SK-N-SH (cell line): ENCODE measurements at regions not wholly inside any gene's neighbourhood (a gene's known extent, or its start where the extent isn't known, plus 50 kb on each side); places are given as distances from the start of the nearest gene placed in this dataset.
A peak's percentile ranks its signal among the peaks of the same experiment; 100 is the strongest.

Experiments used
- CTCF ChIA-PET: fragments of 300-600, 350-600 bp; formaldehyde crosslinking; extraction: SDS; loops from one replicate; lab custom pipeline; 2021; lab: Yijun Ruan, JAX
- POLR2A ChIA-PET: fragments of 350-600 bp; sonication (Branson Sonifier 250); formaldehyde crosslinking; extraction: SDS; loops from one replicate; lab custom pipeline; 2020; ENCODE audit warnings: antibody characterized with exemption, inconsistent platforms; lab: Yijun Ruan, JAX
- DNase-seq: peaks from one replicate; pipeline ENCODE4 v3.0.0; 2012
- H2AFZ ChIP-seq: fragments of 200-600 bp; sonication (generic); 2 replicates; pipeline ENCODE4 v1.8.1; 2016; ENCODE audit warnings: antibody characterized with exemption, mild to moderate bottlenecking, low read depth
- H3F3A ChIP-seq: fragments of 200-600 bp; sonication (generic); replicated peaks from 2 replicates; pipeline ENCODE3; 2016; ENCODE audit warnings: antibody characterized with exemption, mild to moderate bottlenecking; ENCODE audit not compliant: insufficient read depth
- H3K27ac ChIP-seq, 2 experiments: fragments of 200-500 bp in 1 of 2; fragments of 200-600 bp in 1 of 2; sonication (Bioruptor generic) in 1 of 2; sonication (generic), shearing (Covaris generic) in 1 of 2; 2 replicates each; pipeline versions ENCODE4 v1.5.1 to v1.6.1; 2014 to 2016; ENCODE audit warnings: low read depth in 2 of 2, inconsistent platforms in 1 of 2, low read length in 1 of 2, mild to moderate bottlenecking in 1 of 2, mixed read lengths in 1 of 2
- H3K27me3 ChIP-seq: fragments of 200-600 bp; sonication (generic), shearing (Covaris generic); 2 replicates; pipeline ENCODE4 v1.6.1; 2016; ENCODE audit warnings: mixed run types; ENCODE audit not compliant: insufficient read depth
- H3K36me3 ChIP-seq, 2 experiments: fragments of 200-500 bp in 1 of 2; fragments of 200-600 bp in 1 of 2; sonication (Bioruptor generic) in 1 of 2; sonication (generic) in 1 of 2; replicated peaks in 1 of 2; 2 replicates each; pipeline versions ENCODE3 to v1.5.1; 2014 to 2016; ENCODE audit warnings: low read length in 1 of 2, mild to moderate bottlenecking in 1 of 2; ENCODE audit not compliant: insufficient read depth in 2 of 2, control insufficient read depth in 1 of 2
- H3K4me1 ChIP-seq, 2 experiments: fragments of 200-500 bp in 1 of 2; fragments of 200-600 bp in 1 of 2; sonication (Bioruptor generic) in 1 of 2; sonication (generic), shearing (Covaris generic) in 1 of 2; 2 replicates each; pipeline versions ENCODE4 v1.5.1 to v1.6.1; 2014 to 2016; ENCODE audit warnings: low read depth in 1 of 2, low read length in 1 of 2, mixed run types in 1 of 2; ENCODE audit not compliant: insufficient read depth in 2 of 2, control insufficient read depth in 1 of 2
- H3K4me2 ChIP-seq: fragments of 200-600 bp; sonication (generic), shearing (Covaris generic); 2 replicates; pipeline ENCODE4 v1.6.1; 2017; ENCODE audit warnings: mixed run types
- H3K4me3 ChIP-seq, 2 experiments: fragments of 200-500 bp in 1 of 2; fragments of 200-600 bp in 1 of 2; sonication (Bioruptor generic) in 1 of 2; sonication (generic), shearing (Covaris generic) in 1 of 2; 2 replicates each; pipeline versions ENCODE4 v1.5.1 to v1.8.1; 2014 to 2016; ENCODE audit warnings: low read depth in 2 of 2, inconsistent platforms in 1 of 2, low read length in 1 of 2, mild to moderate bottlenecking in 1 of 2, mixed read lengths in 1 of 2, moderate library complexity in 1 of 2
- H3K79me2 ChIP-seq: fragments of 200-600 bp; sonication (generic); 2 replicates; pipeline ENCODE4 v1.8.1; 2017; ENCODE audit warnings: mild to moderate bottlenecking; ENCODE audit not compliant: insufficient read depth
- H3K9ac ChIP-seq: fragments of 200-600 bp; sonication (generic); 2 replicates; pipeline ENCODE4 v1.6.1; 2017; ENCODE audit warnings: mixed run types
- H3K9me2 ChIP-seq: fragments of 200-600 bp; sonication (generic); 2 replicates; pipeline ENCODE4 v1.6.1; 2017; ENCODE audit warnings: mixed run types
- H3K9me3 ChIP-seq: fragments of 200-600 bp; sonication (generic); 2 replicates; pipeline ENCODE4 v1.6.1; 2017; ENCODE audit warnings: mixed run types, mild to moderate bottlenecking, moderate library complexity
- H4K20me1 ChIP-seq: fragments of 200-600 bp; sonication (generic); 2 replicates; pipeline ENCODE4 v1.6.1; 2017; ENCODE audit warnings: mild to moderate bottlenecking, mixed run types; ENCODE audit not compliant: insufficient read depth
- EZH2phosphoT487 ChIP-seq: fragments of 200-600 bp; sonication (generic); IDR thresholded peaks from 2 replicates; pipeline ENCODE4 v1.6.1; 2017; ENCODE audit warnings: low read depth, mixed run types, mild to moderate bottlenecking, antibody characterized with exemption, moderate library complexity, borderline replicate concordance
- FOXJ3 ChIP-seq: sonication (generic); formaldehyde crosslinking; IDR thresholded peaks from 2 replicates; pipeline ENCODE4 v1.5.1; 2020; ENCODE audit warnings: mild to moderate bottlenecking, missing genetic modification reagents
- FOXM1 ChIP-seq: IDR thresholded peaks from 2 replicates; pipeline ENCODE4 v1.4.0; 2012; ENCODE audit warnings: low read depth, mild to moderate bottlenecking
- GABPA ChIP-seq: IDR thresholded peaks from 2 replicates; pipeline ENCODE4 v1.4.0; 2012; ENCODE audit warnings: low read depth, mild to moderate bottlenecking
- GATA2 ChIP-seq: sonication (generic); formaldehyde crosslinking; IDR thresholded peaks from 2 replicates; pipeline ENCODE4 v1.5.0; 2020; ENCODE audit warnings: mild to moderate bottlenecking, missing genetic modification reagents
- IRF3 ChIP-seq: fragments of 150-350 bp; IDR thresholded peaks from 2 replicates; pipeline ENCODE4 v1.6.1; 2016; ENCODE audit warnings: mild to moderate bottlenecking, low read depth, low read length
- MAX ChIP-seq: IDR thresholded peaks from 2 replicates; pipeline ENCODE4 v1.4.0; 2012; ENCODE audit warnings: low read depth
- NFIC ChIP-seq: IDR thresholded peaks from 2 replicates; pipeline ENCODE4 v1.4.0; 2012; ENCODE audit warnings: borderline replicate concordance
- RAD21 ChIP-seq: IDR thresholded peaks from 2 replicates; pipeline ENCODE4 v1.6.1; 2012; ENCODE audit warnings: mild to moderate bottlenecking, low read length
- RCOR1 ChIP-seq: fragments of 150-350 bp; IDR thresholded peaks from 2 replicates; pipeline ENCODE4 v1.6.1; 2017; ENCODE audit warnings: antibody characterized with exemption, low read length
- REST ChIP-seq: IDR thresholded peaks from 2 replicates; pipeline ENCODE4 v1.6.1; 2012; ENCODE audit warnings: mild to moderate bottlenecking, low read depth, low read length, moderate library complexity
- SMC3 ChIP-seq: IDR thresholded peaks from 2 replicates; pipeline ENCODE4 v1.6.1; 2012; ENCODE audit warnings: low read depth, low read length, improper control_type of control experiment
- TEAD4 ChIP-seq: IDR thresholded peaks from 2 replicates; pipeline ENCODE4 v1.4.0; 2012; ENCODE audit warnings: mild to moderate bottlenecking, borderline replicate concordance; ENCODE audit not compliant: insufficient read depth
- WGBS: methylation state at CpG from one replicate; pipeline ENCODE4 v1.1.6; 2017; ENCODE audit warnings: low lambda C conversion rate; 5-methylcytosine and 5-hydroxymethylcytosine counted together

- no peak for DNase-seq
- no peaks in the 10 kb centered on the region for H4K20me1 ChIP-seq
- 0 out of 2 replicates have a peak overlapping the region, but pooled peaks have one; percentile 74 for H2AFZ ChIP-seq
- peaks cover 0 to 5% of the 10 kb centered on the region in 2 experiments for H3K36me3 ChIP-seq
- no peak overlapping the region for H3K4me3 ChIP-seq
- H3K79me2 ChIP-seq: no peaks in the 10 kb centered on the region
- peak overlapping the region; percentile 2; the same call in 1 of the 2 replicates for H3K9ac ChIP-seq
- ChIA-PET CTCF (no interaction called here), POLR2A (no interaction called here)
- H3K4me1 ChIP-seq: peaks cover 0 to 16% of the 10 kb centered on the region in 2 experiments; a peak in 2 of 4 replicates
- no peak for TF ChIP-seq IRF3
- TF ChIP-seq TEAD4: no peak
- TF ChIP-seq MAX: no peak
- no peak for TF ChIP-seq EZH2phosphoT487
- no peak for TF ChIP-seq RCOR1
- no peak for TF ChIP-seq SMC3
- peak; percentile 62; the same call in 1 of the 2 replicates for TF ChIP-seq REST
- no peak for TF ChIP-seq RAD21
- TF ChIP-seq GABPA: no peak
- TF ChIP-seq FOXJ3: no peak
- TF ChIP-seq GATA2 (CRISPR knock-in tag): no peak
- TF ChIP-seq NFIC: 0 out of 2 replicates have a peak, but pooled peaks have one; percentile 28
- TF ChIP-seq FOXM1: no peak
- peaks cover 32% of the 10 kb centered on the region for H3F3A ChIP-seq
- no peaks in the 10 kb centered on the region for H3K9me2 ChIP-seq
- peaks cover 7% of the 10 kb centered on the region; the same call in 1 of the 2 replicates for H3K9me3 ChIP-seq
- peak overlapping the region in 1 of 2 experiments; percentile 80; a peak in 3 of 4 replicates for H3K27ac ChIP-seq
- peak overlapping the region; percentile 23; the same call in 1 of the 2 replicates for H3K4me2 ChIP-seq
- WGBS: 65% methylated on average over 3 of the region's 3 CpGs
- no peaks in the 10 kb centered on the region for H3K27me3 ChIP-seq
Observed at GRCh38 chr16:64397945-64398508, 723.8 kb downstream of the CDH11 start.
